GM23338 (cell line): ENCODE measurements at regions not wholly inside any gene's neighbourhood (a gene's known extent, or its start where the extent isn't known, plus 50 kb on each side); places are given as distances from the start of the nearest gene placed in this dataset.

Experiments used
- CREB1 ChIP-seq: fragments of 250-450 bp; sonication (Bioruptor Pico); IDR thresholded peaks from 2 replicates; pipeline ENCODE4 v1.5.0; 2020; ENCODE audit warnings: low read depth, mild to moderate bottlenecking, moderate library complexity
- ETS1 ChIP-seq: IDR thresholded peaks from 2 replicates; pipeline ENCODE4 v1.6.1; 2016; ENCODE audit warnings: antibody characterized with exemption
- EZH2phosphoT487 ChIP-seq: fragments of 200-600 bp; sonication (generic); IDR thresholded peaks from one replicate; pipeline ENCODE4 v1.8.1; 2018; ENCODE audit warnings: antibody characterized with exemption; ENCODE audit not compliant: unreplicated experiment
- REST ChIP-seq: IDR thresholded peaks from one replicate; pipeline ENCODE4 v1.6.1; 2018; ENCODE audit warnings: antibody characterized with exemption; ENCODE audit not compliant: unreplicated experiment
- ZNF462 ChIP-seq: fragments of 250-450 bp; sonication (Bioruptor Pico); IDR thresholded peaks from 2 replicates; pipeline ENCODE4 v1.5.0; 2020; ENCODE audit warnings: mild to moderate bottlenecking, moderate library complexity

- TF ChIP-seq ZNF462 (CRISPR knock-in tag) (no peak), CREB1 (CRISPR knock-in tag) (no peak), REST (no peak), ETS1 (no peak), EZH2phosphoT487 (no peak)
Observed at GRCh38 chr4:18294021-18294420, 272.5 kb upstream of the LCORL start (continued).
